GM19238 (cell line): ENCODE measurements at regions not wholly inside any gene's neighbourhood (a gene's known extent, or its start where the extent isn't known, plus 50 kb on each side); places are given as distances from the start of the nearest gene placed in this dataset.

Source experiments
- DNase-seq: peaks from one replicate; pipeline ENCODE4 v3.0.0; 2011; ENCODE audit warnings: low spot score; ENCODE audit not compliant: insufficient read length

- DNase-seq: no peak
These were observed 161.0 kb upstream of the KAZN start for GRCh38 chr1:14437417-14437918.

- no peak for DNase-seq
These were observed 160.2 kb upstream of the KAZN start for GRCh38 chr1:14438127-14438769.

DNA sequence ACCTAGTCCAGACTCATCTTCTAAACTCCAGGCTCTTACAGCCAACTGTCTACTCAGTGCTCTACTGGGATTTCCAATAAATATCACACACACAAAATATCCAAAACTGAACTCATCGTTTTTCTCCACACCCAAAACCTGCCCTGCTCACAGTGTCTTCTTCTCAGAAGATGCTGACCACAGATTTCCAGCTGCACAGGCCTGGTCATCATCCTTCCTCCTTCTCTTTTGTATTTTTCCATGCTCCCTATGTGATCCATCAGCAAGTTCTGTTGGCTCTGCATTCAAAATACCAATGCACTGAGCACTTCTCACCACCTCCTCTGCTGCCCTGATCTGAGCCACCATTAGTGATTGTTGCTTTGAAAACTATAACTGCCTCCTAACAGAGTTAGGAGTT is 159.5 kb upstream of the KAZN start:
- no peak for DNase-seq

DNA sequence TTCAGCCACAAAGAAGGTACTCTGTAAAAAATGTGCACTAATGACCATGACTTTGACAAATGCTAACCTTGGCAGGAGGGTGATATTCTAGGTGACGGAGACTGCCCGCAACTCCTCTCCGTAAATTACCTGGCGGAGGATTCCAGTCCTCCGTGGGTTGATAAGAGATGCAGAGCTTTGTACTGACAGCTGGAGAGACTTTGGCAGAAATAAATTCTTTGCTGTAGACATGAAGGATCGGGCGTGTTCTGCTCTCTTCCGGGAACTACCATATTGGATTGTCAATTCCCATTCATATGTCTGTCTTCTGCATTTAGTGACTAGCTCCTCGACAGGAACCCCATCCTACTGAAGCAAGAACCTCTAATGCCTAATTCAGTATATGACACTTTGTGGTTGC is 158.3 kb upstream of the KAZN start:
- DNase-seq: no peak

DNA sequence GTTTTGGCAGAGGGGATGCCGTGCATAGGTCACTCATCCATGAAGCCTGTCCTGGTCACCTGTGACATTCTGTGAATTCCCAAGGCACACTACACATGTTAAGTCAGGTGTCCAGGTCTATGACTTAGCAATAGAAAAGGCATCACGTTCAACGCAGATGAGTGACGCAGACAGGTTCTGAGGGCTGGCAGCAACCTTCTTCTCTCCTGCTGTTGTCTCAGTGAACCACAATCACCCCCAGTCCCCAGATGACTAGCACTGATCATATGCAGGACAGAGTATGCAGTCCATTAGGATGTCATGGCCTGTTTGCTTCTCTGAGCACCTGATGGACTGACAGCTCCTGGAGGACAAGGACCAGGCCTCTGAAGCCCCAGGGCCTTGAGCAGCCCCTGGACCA is 157.8 kb upstream of the KAZN start:
- no peak for DNase-seq

DNA sequence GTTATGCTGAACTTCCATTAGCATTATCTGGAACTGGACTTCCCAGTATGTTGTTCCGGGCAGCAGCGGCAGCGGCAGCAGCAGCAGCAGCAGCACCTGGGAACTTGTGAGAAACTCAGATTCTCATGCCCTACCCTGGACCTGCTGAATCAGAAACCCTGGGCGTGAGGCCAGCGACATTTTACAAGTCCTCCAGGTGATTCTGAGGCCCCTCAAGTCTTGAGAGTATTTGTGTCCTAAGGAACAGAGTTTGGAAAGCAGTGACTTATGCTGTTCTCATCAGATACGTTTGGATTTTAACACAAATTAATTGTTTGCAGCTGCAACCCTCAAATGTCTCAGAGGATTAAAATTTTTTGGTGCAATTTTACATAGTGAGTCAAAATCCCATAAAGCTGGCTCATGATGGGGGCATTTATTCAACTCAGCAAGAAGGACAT is 157.2 kb upstream of the KAZN start:
- DNase-seq: no peak

DNA sequence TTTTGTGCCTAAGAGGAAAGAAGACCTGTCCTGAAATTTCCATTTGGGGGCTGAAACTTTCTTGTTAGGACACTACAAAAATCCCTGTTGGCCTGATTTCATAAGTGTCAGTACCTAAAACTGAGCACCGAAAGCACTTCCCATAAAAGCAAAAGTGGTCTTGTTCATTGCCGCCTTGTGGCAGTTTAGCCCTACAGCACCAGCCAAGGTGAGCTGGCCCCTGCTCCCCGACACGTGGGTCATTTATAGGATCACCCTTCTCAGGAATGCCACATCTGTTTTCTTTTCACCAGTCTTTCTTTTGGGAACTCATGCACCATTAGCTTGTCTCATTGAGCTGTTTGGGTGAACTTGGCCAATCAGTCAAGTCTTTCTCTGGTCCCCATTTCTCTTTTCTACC is 155.8 kb upstream of the KAZN start:
- no peak for DNase-seq

GRCh38 chr1:14443164-14443787 is 155.2 kb upstream of the KAZN start:
- DNase-seq: no peak

GRCh38 chr1:14451217-14451616 is 147.3 kb upstream of the KAZN start:
- DNase-seq: no peak

DNA sequence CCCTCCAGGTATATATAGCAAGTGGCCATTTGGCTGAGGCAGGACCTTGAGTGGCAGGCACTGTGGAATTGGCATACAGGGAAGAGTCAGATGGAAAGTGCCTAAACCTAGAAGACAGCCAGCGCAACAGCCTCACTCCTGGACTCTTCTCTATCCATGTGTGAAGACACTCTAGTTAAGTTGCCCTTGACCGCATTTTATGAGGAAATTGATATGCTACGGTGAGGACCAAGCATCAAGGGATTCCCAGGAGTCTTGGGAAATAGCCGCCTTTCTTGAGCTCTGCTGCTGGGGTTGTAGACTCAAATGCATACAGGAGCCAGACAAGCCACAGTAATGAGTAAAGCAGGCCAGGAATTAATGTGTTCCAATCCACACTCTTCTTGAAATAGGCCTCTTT is 145.9 kb upstream of the KAZN start:
- DNase-seq: no peak

- DNase-seq: no peak
These were observed 138.3 kb upstream of the KAZN start for GRCh38 chr1:14460173-14460572.

DNA sequence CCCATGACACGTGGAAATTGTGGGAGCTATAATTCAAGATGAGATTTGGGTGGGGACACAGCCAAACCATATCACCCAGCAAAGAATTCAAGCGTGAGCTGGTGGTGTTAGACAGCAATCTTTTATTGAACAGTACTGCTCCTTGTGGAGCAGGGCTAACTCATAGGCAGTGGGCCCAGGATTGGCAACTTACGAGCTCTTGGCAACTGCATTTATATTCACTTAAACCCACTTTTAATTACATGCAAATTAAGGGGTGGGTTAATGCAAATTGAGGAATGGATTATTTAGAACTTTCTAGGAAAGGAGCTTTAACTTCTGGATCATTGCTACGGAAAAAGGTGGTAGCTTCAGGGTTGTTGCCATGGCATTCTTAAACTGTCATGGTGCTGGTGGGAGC is 135.6 kb upstream of the KAZN start:
- no peak for DNase-seq

DNA sequence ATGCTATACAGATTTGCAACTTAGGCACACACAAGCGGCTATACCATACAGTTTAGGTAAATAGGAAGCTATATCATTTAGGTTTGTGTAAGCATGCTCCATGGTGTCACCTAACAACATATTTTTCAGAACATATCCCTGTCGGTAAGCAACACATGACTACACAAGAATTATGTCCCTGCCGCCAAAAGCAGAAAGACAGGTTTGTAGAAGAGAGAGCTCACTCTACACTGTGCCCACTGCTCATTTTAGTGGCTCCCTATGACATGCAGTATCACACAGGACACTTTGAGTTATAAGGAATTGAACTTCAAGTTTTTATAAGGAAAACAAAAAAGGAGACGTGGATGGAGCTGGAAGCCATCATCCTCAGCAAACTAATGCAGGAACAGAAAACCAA is 132.5 kb upstream of the KAZN start:
- no peak for DNase-seq

DNA sequence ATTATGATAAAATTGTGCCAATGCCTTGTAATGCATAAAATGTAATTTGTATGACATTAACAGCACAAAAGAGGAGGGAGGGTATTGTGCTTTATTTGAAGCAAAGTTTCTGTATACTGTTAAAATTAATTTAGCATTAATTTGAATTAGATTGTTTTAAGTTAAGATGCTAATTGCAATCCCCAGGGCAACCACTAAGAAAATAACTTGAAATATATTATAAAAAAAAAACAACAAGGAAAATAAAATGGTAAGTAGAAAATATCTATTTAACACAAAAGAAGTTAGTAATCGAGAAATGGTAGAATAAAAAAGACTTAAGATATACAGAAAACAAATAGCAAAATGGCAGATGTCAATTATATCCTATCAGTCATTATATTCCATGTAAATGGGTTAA is 131.4 kb upstream of the KAZN start:
- no peak for DNase-seq

- DNase-seq: no peak
These were observed 129.7 kb upstream of the KAZN start for GRCh38 chr1:14468751-14469150.

DNA sequence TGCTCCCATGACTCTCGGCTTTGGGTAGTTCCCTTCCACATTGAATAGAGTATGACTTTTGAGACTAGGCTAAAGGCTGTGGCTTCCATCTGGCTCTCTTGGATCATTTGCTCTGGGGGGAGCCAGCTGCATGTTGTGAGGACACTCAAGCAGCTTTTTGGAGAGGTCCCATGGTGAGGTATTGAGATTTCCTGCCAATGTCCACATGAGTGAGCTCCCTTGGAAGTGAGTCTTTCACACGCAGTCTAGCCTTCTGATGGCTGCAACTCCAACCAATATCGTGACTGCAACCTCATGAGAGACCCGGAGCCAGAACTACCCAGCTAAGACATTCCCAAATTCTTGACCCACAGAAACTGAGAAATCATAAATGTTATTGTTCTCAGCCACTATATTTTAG is 127.7 kb upstream of the KAZN start:
- no peak for DNase-seq

DNA sequence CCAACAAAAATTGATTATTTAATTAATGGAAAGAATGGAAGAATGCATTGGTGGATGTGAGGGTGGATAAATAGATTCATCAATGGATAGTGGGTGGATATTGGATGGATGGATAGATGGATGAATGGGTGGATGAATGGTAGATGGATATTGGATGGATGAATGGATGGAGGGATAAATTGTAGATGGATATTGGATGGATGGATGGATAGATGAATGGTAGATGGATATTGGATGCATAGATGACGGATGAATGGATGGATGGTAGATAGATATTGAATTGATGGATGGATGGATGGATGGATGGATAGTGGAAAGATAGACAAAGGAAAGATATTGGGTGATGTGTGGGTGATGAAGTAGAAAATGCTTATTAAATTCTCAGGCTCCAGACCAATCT is 123.6 kb upstream of the KAZN start:
- no peak for DNase-seq

GRCh38 chr1:14476170-14476955 is 122.1 kb upstream of the KAZN start:
- no peak for DNase-seq

DNA sequence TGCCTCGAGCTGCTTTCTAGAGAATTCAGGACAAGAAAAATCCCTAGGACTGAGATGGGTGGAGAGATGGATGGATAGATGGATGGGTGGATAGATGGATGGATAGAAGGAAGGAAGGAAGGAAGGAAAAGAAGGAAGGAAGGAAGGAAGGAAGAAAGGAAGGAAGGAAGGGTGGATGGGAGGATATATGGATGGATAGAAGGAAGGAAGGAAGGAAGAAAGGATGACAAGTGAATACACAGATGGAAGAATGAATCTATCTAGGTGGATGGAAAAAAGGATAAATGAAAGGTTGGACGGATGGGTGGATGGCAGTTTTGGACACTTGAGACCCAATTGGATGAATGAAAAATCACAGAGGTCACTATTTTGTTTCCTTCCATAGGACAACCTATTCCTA is 120.4 kb upstream of the KAZN start:
- no peak for DNase-seq

DNA sequence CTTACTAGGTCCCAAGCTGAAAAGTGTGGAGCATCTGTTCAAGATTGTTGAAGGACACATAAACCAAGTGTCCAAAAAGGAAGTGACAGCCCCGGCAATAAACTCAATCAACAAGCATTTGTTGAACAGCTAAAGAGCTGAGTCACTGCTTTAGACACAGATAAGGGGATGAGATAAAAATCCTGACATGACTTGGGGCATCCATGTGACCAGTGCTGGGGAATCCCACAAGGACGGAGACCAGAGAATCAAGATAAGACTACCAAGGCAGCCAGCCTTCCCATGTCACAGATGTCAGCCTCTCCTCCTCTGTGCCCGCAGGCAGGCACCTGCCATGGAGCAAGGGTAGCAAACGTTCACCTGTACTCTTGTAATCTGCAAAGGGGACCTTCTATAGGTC is 118.6 kb upstream of the KAZN start:
- no peak for DNase-seq

DNA sequence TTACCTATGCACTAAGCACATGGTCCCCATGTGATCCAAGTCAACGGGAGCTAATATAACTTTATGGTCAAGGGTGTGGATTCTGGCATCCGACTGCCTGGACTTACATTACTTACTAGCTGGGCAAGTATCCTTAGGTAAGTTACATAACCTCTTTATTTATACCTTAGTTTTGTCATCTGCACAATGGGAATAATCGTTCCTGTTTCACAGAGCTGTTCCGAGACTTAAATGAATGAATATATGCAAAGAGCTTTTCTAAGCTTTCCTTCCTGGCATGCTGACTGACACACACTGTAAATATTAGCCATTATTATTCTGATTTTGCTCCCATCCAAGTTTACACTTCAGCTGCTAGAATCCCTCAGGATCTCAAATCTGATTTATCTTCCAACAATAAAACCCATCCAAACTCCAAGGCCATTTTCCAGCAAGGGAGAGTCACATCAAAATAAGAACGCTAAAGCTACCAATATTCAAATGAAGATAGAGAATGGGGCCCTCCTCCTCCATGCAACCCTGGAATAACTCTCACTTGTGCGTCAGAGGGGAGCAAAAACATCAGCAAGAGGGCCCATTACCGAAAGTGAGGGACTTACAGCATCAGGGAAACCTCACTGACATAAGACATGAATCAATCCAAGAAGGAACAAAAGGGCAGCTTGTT is 115.6 kb upstream of the KAZN start:
- DNase-seq: no peak

DNA sequence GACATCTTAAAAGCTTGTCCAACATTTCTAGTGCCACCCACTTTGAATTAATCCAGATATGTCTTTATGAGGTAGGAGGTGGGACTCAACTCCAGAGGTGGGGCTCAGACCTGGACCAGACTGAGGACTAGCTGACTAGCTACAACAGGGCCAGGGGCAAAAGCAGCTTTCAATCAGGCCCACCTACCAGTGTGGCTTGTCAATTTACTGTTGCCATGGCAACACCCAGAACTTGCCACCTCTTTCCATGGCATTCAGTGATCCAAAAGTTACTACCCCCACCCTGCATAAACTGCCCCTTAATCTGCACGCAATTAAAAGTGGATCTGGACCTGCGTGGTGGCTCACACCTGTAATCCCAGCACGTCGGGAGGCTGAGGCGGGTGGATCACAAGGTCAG is 113.2 kb upstream of the KAZN start:
- DNase-seq: no peak
